Neuronal stem cell (in vitro differentiated cells): ENCODE measurements at regions not wholly inside any gene's neighbourhood (a gene's known extent, or its start where the extent isn't known, plus 50 kb on each side); places are given as distances from the start of the nearest gene placed in this dataset.
A peak's percentile ranks its signal among the peaks of the same experiment; 100 is the strongest.

ENCODE experiments used
- DNase-seq: peaks from one replicate; pipeline ENCODE4 v3.0.0-alpha.2; 2013; ENCODE audit warnings: low spot score
- H2AFZ ChIP-seq: one replicate; pipeline ENCODE4 v1.6.1; 2013; ENCODE audit warnings: mild to moderate bottlenecking, low read length, inconsistent platforms
- H2AK5ac ChIP-seq: 2 replicates; pipeline ENCODE4 v1.6.1; 2013; ENCODE audit warnings: low read depth, mild to moderate bottlenecking, inconsistent platforms, low read length, moderate library complexity, mixed read lengths
- H2BK120ac ChIP-seq: 2 replicates; pipeline ENCODE4 v1.6.1; 2013; ENCODE audit warnings: low read depth, mild to moderate bottlenecking, inconsistent platforms, low read length, moderate library complexity, mixed read lengths
- H2BK12ac ChIP-seq: one replicate; pipeline ENCODE4 v1.6.1; 2013; ENCODE audit warnings: low read length, inconsistent platforms
- H2BK15ac ChIP-seq: 2 replicates; pipeline ENCODE4 v1.6.1; 2013; ENCODE audit warnings: mild to moderate bottlenecking, low read length, inconsistent platforms, mixed read lengths
- H2BK5ac ChIP-seq: one replicate; pipeline ENCODE4 v1.6.1; 2013; ENCODE audit warnings: inconsistent platforms, mild to moderate bottlenecking, low read length, moderate library complexity
- H3K14ac ChIP-seq: one replicate; pipeline ENCODE4 v1.6.1; 2013; ENCODE audit warnings: low read length, inconsistent platforms
- H3K18ac ChIP-seq: 2 replicates; pipeline ENCODE4 v1.6.1; 2013; ENCODE audit warnings: low read length, inconsistent platforms
- H3K23ac ChIP-seq: 2 replicates; pipeline ENCODE4 v1.6.1; 2013; ENCODE audit warnings: low read depth, mild to moderate bottlenecking, mixed read lengths, low read length, inconsistent platforms; ENCODE audit not compliant: poor library complexity
- H3K27ac ChIP-seq: replicated peaks from 3 replicates; pipeline ENCODE4 v1.5.1; 2013; ENCODE audit warnings: low read length, inconsistent platforms
- H3K27me3 ChIP-seq, 3 experiments: 2 replicates each; pipeline ENCODE4 v1.6.1; 2013; ENCODE audit warnings: low read length in 3 of 3, mild to moderate bottlenecking in 2 of 3, inconsistent platforms in 1 of 3, low read depth in 1 of 3, mixed read lengths in 1 of 3, moderate library complexity in 1 of 3; ENCODE audit not compliant: control insufficient read depth in 3 of 3, insufficient read depth in 3 of 3
- H3K36me3 ChIP-seq, 2 donors: replicated peaks in 1 of 2; 2 replicates each; pipeline ENCODE4 v1.6.1; 2013; ENCODE audit warnings: low read length in 2 of 2; ENCODE audit not compliant: control insufficient read depth in 2 of 2, insufficient read depth in 2 of 2
- H3K4ac ChIP-seq: 2 replicates; pipeline ENCODE4 v1.6.1; 2013; ENCODE audit warnings: inconsistent platforms, mild to moderate bottlenecking, low read length, moderate library complexity
- H3K4me1 ChIP-seq, 2 donors: 1 replicate in 1 of 2; 2 replicates in 1 of 2; pipeline ENCODE4 v1.6.1; 2013; ENCODE audit warnings: low read length in 2 of 2, low read depth in 1 of 2; ENCODE audit not compliant: control insufficient read depth in 2 of 2, insufficient read depth in 1 of 2
- H3K4me2 ChIP-seq: one replicate; pipeline ENCODE4 v1.6.1; 2013; ENCODE audit warnings: mild to moderate bottlenecking, low read length, inconsistent platforms; ENCODE audit not compliant: insufficient read depth, poor library complexity, severe bottlenecking
- H3K4me3 ChIP-seq, 2 donors: 2 replicates each; pipeline ENCODE4 v1.5.1; 2013; ENCODE audit warnings: low read length in 2 of 2, mild to moderate bottlenecking in 2 of 2, inconsistent platforms in 1 of 2, moderate library complexity in 1 of 2
- H3K79me1 ChIP-seq: one replicate; pipeline ENCODE4 v1.6.1; 2013; ENCODE audit warnings: low read depth, mild to moderate bottlenecking, inconsistent platforms, low read length, moderate library complexity
- H3K9ac ChIP-seq: one replicate; pipeline ENCODE4 v1.6.1; 2013; ENCODE audit warnings: mild to moderate bottlenecking, low read depth, low read length, inconsistent platforms; ENCODE audit not compliant: poor library complexity
- H3K9me3 ChIP-seq, 2 donors: replicated peaks in 1 of 2; 2 replicates each; pipeline versions ENCODE3 to v1.6.1; 2013; ENCODE audit warnings: low read length in 2 of 2, mild to moderate bottlenecking in 2 of 2, inconsistent platforms in 1 of 2, low read depth in 1 of 2, mixed read lengths in 1 of 2, moderate library complexity in 1 of 2; ENCODE audit not compliant: control insufficient read depth in 2 of 2, insufficient read depth in 1 of 2
- H4K8ac ChIP-seq: one replicate; pipeline ENCODE4 v1.6.1; 2013; ENCODE audit warnings: low read depth, mild to moderate bottlenecking, inconsistent platforms, low read length, moderate library complexity
- H4K91ac ChIP-seq: one replicate; pipeline ENCODE4 v1.6.1; 2013; ENCODE audit warnings: low read length, low read depth, mild to moderate bottlenecking, inconsistent platforms; ENCODE audit not compliant: poor library complexity
- WGBS, 2 donors: extraction: QIAGEN DNeasy Blood & Tissue Kit; methylation state at CpG; one replicate each; pipeline ENCODE4 v1.1.7; 2013; ENCODE audit warnings: missing lambda C conversion rate in 2 of 2, mixed read lengths in 1 of 2; ENCODE audit not compliant: insufficient read length in 2 of 2, insufficient replicate concordance in 1 of 2; ENCODE audit errors: extremely low coverage in 2 of 2; 5-methylcytosine and 5-hydroxymethylcytosine counted together

DNA sequence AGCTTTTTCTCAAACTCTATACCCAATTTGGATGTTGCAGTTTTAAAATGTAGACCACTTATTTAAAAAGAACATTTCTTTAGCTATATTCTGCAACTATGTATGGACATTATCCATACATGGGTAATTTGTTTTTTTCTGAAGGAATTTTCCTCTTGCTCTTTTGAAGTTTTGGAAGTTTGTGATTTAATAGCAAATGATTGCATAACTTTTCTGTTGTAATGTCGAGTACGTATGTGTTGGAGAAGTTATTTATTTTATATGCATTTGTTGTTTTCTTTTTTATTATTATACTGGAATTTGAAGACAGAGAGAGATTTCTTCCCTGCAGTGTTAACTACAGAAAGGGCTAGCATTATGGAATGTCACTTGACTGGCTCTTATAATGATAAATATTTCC is 207.7 kb upstream of the FANCL start:
- Histone ChIP-seq H2BK120ac (no peak overlapping the region), H3K9me3 (no peaks in the 10 kb centered on the region), H3K4me2 (no peak overlapping the region), H3K27me3 (no peaks in the 10 kb centered on the region), H3K4me3 (no peak overlapping the region), H3K18ac (no peak overlapping the region), H4K91ac (no peak overlapping the region), H3K79me1 (no peaks in the 10 kb centered on the region), H2BK12ac (no peak overlapping the region), H2BK15ac (no peak overlapping the region), H3K9ac (no peak overlapping the region), H2BK5ac (no peak overlapping the region), H3K14ac (no peak overlapping the region), H2AK5ac (no peak overlapping the region), H3K23ac (no peak overlapping the region), H3K4ac (no peak overlapping the region), H2AFZ (no peak overlapping the region), H3K27ac (no peak overlapping the region), H3K4me1 (peaks cover 0 to 5% of the 10 kb centered on the region in 2 donors), H3K36me3 (no peaks in the 10 kb centered on the region), H4K8ac (no peak overlapping the region)
- WGBS, 2 donors: 100% methylated on average over 1 to 2 of the region's 2 CpGs
- no peak for DNase-seq

DNA sequence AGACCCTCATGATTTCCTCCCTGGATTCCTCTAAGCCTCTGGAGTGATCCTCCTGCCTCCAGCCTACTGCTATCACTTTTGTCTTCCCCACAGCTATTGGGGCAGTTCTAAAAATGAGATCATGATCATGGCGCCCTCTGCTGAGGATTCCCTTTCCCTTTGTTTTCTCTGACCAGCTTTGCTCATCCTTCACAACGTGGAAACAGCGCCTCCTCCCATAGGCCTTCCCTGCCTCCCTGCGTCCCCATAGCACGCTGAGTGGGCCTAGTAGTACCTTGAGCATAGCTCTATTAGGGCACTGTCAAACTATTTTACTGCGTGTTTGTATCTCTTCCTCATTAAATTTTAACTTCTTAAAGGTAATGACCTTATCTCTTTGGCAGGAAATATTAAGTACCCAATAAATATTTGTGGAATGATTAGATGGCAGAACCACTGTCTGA is 207.0 kb upstream of the FANCL start:
- H2BK12ac ChIP-seq: no peak overlapping the region
- no peak overlapping the region for H3K23ac ChIP-seq
- no peak overlapping the region for H2AK5ac ChIP-seq
- no peak overlapping the region for H4K91ac ChIP-seq
- no peak overlapping the region for H3K4me2 ChIP-seq
- H3K4ac ChIP-seq: no peak overlapping the region
- no peaks in the 10 kb centered on the region for H3K9me3 ChIP-seq
- no peaks in the 10 kb centered on the region for H3K79me1 ChIP-seq
- H2BK15ac ChIP-seq: no peak overlapping the region
- WGBS, 2 donors: no CpG with 5 or more reads among the region's 6 CpGs
- DNase-seq: peak; percentile 75
- H2BK120ac ChIP-seq: no peak overlapping the region
- H3K9ac ChIP-seq: no peak overlapping the region
- no peaks in the 10 kb centered on the region for H3K27me3 ChIP-seq
- no peaks in the 10 kb centered on the region for H3K36me3 ChIP-seq
- no peak overlapping the region for H3K14ac ChIP-seq
- no peak overlapping the region for H3K4me3 ChIP-seq
- no peak overlapping the region for H3K27ac ChIP-seq
- no peak overlapping the region for H4K8ac ChIP-seq
- peaks cover 0 to 5% of the 10 kb centered on the region in 2 donors for H3K4me1 ChIP-seq
- no peak overlapping the region for H2BK5ac ChIP-seq
- no peak overlapping the region for H3K18ac ChIP-seq
- H2AFZ ChIP-seq: peak overlapping the region; percentile 51

- Histone ChIP-seq H3K4me3 (no peak overlapping the region), H4K8ac (no peak overlapping the region), H2BK15ac (no peak overlapping the region), H3K9ac (no peak overlapping the region), H3K36me3 (no peaks in the 10 kb centered on the region), H2BK120ac (no peak overlapping the region), H3K4me1 (peaks cover 0 to 5% of the 10 kb centered on the region in 2 donors), H2BK12ac (no peak overlapping the region), H3K9me3 (no peaks in the 10 kb centered on the region), H3K27ac (no peak overlapping the region), H3K18ac (no peak overlapping the region), H3K4ac (no peak overlapping the region), H3K23ac (no peak overlapping the region), H4K91ac (no peak overlapping the region), H2BK5ac (no peak overlapping the region), H2AK5ac (no peak overlapping the region), H3K14ac (no peak overlapping the region), H3K4me2 (no peak overlapping the region), H3K79me1 (no peaks in the 10 kb centered on the region), H2AFZ (peak overlapping the region; percentile 51), H3K27me3 (no peaks in the 10 kb centered on the region)
- WGBS, 2 donors: no CpG with 5 or more reads among the region's 2 CpGs
- DNase-seq: no peak
Measured at GRCh38 chr2:58447586-58447985, 206.5 kb upstream of the FANCL start.

- H3K18ac ChIP-seq: no peak overlapping the region
- H3K4me3 ChIP-seq: no peak overlapping the region
- no peak overlapping the region for H4K8ac ChIP-seq
- no peak overlapping the region for H2AK5ac ChIP-seq
- no peaks in the 10 kb centered on the region for H3K9me3 ChIP-seq
- H3K79me1 ChIP-seq: no peaks in the 10 kb centered on the region
- no peak overlapping the region for H2BK15ac ChIP-seq
- no peak overlapping the region for H3K9ac ChIP-seq
- no peak overlapping the region for H2AFZ ChIP-seq
- no peak overlapping the region for H3K4me2 ChIP-seq
- H3K27me3 ChIP-seq: no peaks in the 10 kb centered on the region
- H4K91ac ChIP-seq: no peak overlapping the region
- H2BK12ac ChIP-seq: no peak overlapping the region
- H3K23ac ChIP-seq: no peak overlapping the region
- H2BK5ac ChIP-seq: no peak overlapping the region
- H3K4me1 ChIP-seq: no peaks in the 10 kb centered on the region
- no peak overlapping the region for H3K27ac ChIP-seq
- no peak for DNase-seq
- H2BK120ac ChIP-seq: no peak overlapping the region
- no peaks in the 10 kb centered on the region for H3K36me3 ChIP-seq
- H3K14ac ChIP-seq: no peak overlapping the region
- H3K4ac ChIP-seq: no peak overlapping the region
- no CpG with 5 or more reads among the region's 3 CpGs for WGBS, 2 donors
Measured at GRCh38 chr2:58441643-58442042, 200.5 kb upstream of the FANCL start.
